HG03469 (cell line): ENCODE measurements at regions not wholly inside any gene's neighbourhood (a gene's known extent, or its start where the extent isn't known, plus 50 kb on each side); places are given as distances from the start of the nearest gene placed in this dataset.
"Not testable (repeated sequence)": the region's sequence is repeated elsewhere in the genome, so short reads cannot be mapped to it uniquely, and the experiment has no call there.

Experiments
- ATAC-seq: cut with Tn5 transposase; IDR thresholded peaks from one replicate; pipeline ENCODE4 v1.9.1; 2021; ENCODE audit warnings: mild to moderate bottlenecking, moderate library complexity, moderate number of reproducible peaks; ENCODE audit not compliant: unreplicated experiment

- ATAC-seq = no peak
These were observed 139.9 kb downstream of the ARL4A start for GRCh38 chr7:12827219-12827821.

GRCh38 chr7:12827920-12828319, 140.5 kb downstream of the ARL4A start:
- no peak for ATAC-seq

- ATAC-seq = no peak
These were observed 143.6 kb downstream of the ARL4A start for GRCh38 chr7:12831024-12831423.

- no peak for ATAC-seq
These were observed 146.4 kb downstream of the ARL4A start for GRCh38 chr7:12833829-12834228.

- ATAC-seq = no peak
These were observed 147.3 kb downstream of the ARL4A start for GRCh38 chr7:12834782-12835181.

GRCh38 chr7:12839508-12840153, 152.2 kb downstream of the ARL4A start:
- ATAC-seq = no peak

GRCh38 chr7:12844732-12845131, 157.3 kb downstream of the ARL4A start:
- ATAC-seq = not testable (repeated sequence)

- ATAC-seq = no peak
These were observed 159.6 kb downstream of the ARL4A start for GRCh38 chr7:12847001-12847400.

GRCh38 chr7:12851142-12851541, 163.7 kb downstream of the ARL4A start:
- no peak for ATAC-seq

GRCh38 chr7:12851841-12852240, 164.4 kb downstream of the ARL4A start:
- no peak for ATAC-seq

GRCh38 chr7:12855036-12855435, 167.6 kb downstream of the ARL4A start:
- no peak for ATAC-seq

- no peak for ATAC-seq
These were observed 172.3 kb downstream of the ARL4A start for GRCh38 chr7:12859761-12860160.

- ATAC-seq = no peak
These were observed 173.6 kb downstream of the ARL4A start for GRCh38 chr7:12861070-12861469.

GRCh38 chr7:12862146-12862545, 174.7 kb downstream of the ARL4A start:
- ATAC-seq = no peak

GRCh38 chr7:12864470-12865046, 177.1 kb downstream of the ARL4A start:
- ATAC-seq = no peak

- ATAC-seq = no peak
These were observed 178.2 kb downstream of the ARL4A start for GRCh38 chr7:12865593-12865992.

- no peak for ATAC-seq
These were observed 178.8 kb downstream of the ARL4A start for GRCh38 chr7:12866207-12866606.

GRCh38 chr7:12868027-12868426, 180.6 kb downstream of the ARL4A start:
- ATAC-seq = no peak

GRCh38 chr7:12870219-12870618, 182.8 kb downstream of the ARL4A start:
- no peak for ATAC-seq

- ATAC-seq = no peak
These were observed 185.1 kb downstream of the ARL4A start for GRCh38 chr7:12872487-12872886.

- ATAC-seq = no peak
These were observed 186.1 kb downstream of the ARL4A start for GRCh38 chr7:12873571-12873970.

GRCh38 chr7:12879139-12879538, 191.7 kb downstream of the ARL4A start:
- ATAC-seq = no peak
